A549 (cell line): ENCODE measurements at regions not wholly inside any gene's neighbourhood (a gene's known extent, or its start where the extent isn't known, plus 50 kb on each side); places are given as distances from the start of the nearest gene placed in this dataset.

ENCODE experiments used
- ATAC-seq, 2 experiments: fragments of 200-7000 bp in 1 of 2; fragments of >200 bp in 1 of 2; cut with Nextera tagmentation in 1 of 2; cut with Tn5 transposase in 1 of 2; 3 replicates each; pipeline versions ENCODE4 v1.8.0 to v1.9.1; 2018 to 2020; ENCODE audit warnings: mild to moderate bottlenecking in 1 of 2, moderate library complexity in 1 of 2
- CTCF ChIA-PET: fragments of 300-600 bp; sonication (Branson Sonifier 250); formaldehyde crosslinking; extraction: SDS; loops from one replicate; lab custom pipeline; 2021; ENCODE audit warnings: antibody characterized with exemption, inconsistent platforms; lab: Yijun Ruan, JAX
- POLR2A ChIA-PET: fragments of 350-600 bp; formaldehyde crosslinking; extraction: SDS; loops from one replicate; lab custom pipeline; 2021; ENCODE audit warnings: antibody characterized with exemption, inconsistent platforms; lab: Yijun Ruan, JAX
- DNase-seq, 2 experiments: peaks; one replicate each; pipeline versions ENCODE4 v3.0.0 to v3.0.0-alpha.2; 2011 to 2016; ENCODE audit warnings: low read depth in 1 of 2, low spot score in 1 of 2
- FAIRE-seq: peaks from 2 replicates; lab custom pipeline; 2011; peaks lifted over from hg19 to GRCh38; lab: Jason Lieb, UNC
- H3K27ac ChIP-seq, 2 experiments: fragments of >200 bp; sonication (Bioruptor Twin); formaldehyde crosslinking; 3 replicates each; pipeline ENCODE4 v1.5.1; 2016 to 2017
- H3K4me1 ChIP-seq: fragments of >200 bp; sonication (Bioruptor Twin); formaldehyde crosslinking; 3 replicates; pipeline ENCODE4 v1.6.1; 2016
- H3K4me2 ChIP-seq: fragments of >200 bp; sonication (Bioruptor Twin); formaldehyde crosslinking; 3 replicates; pipeline ENCODE4 v1.6.1; 2016
- H3K4me3 ChIP-seq: fragments of >200 bp; sonication (Bioruptor Twin); formaldehyde crosslinking; 3 replicates; pipeline ENCODE4 v1.5.1; 2016
- H3K9me3 ChIP-seq: fragments of >200 bp; sonication (Bioruptor Twin); formaldehyde crosslinking; 3 replicates; pipeline ENCODE4 v1.6.1; 2016
- CHD2 ChIP-seq: fragments of 150-350 bp; IDR thresholded peaks from 2 replicates; pipeline ENCODE4 v1.6.1; 2014; ENCODE audit warnings: low read length; ENCODE audit not compliant: partially characterized antibody
- FOSL2 ChIP-seq, 2 experiments: fragments of 450-650 bp in 1 of 2; fragments of >200 bp in 1 of 2; sonication (Bioruptor Twin) in 1 of 2; formaldehyde crosslinking; IDR thresholded peaks; 2 replicates each; pipeline versions ENCODE4 v1.5.0 to v1.6.1; 2016 to 2020; ENCODE audit warnings: mild to moderate bottlenecking in 1 of 2, moderate library complexity in 1 of 2
- FOXS1 ChIP-seq: fragments of 250-450 bp; sonication (Bioruptor Pico); IDR thresholded peaks from 2 replicates; pipeline ENCODE4 v1.5.0; 2020; ENCODE audit warnings: mild to moderate bottlenecking, moderate library complexity
- HDAC2 ChIP-seq: fragments of 200-600 bp; sonication (generic); IDR thresholded peaks from 2 replicates; pipeline ENCODE4 v1.6.1; 2016
- HOXA7 ChIP-seq: fragments of 250-450 bp; sonication (Bioruptor Pico); IDR thresholded peaks from 2 replicates; pipeline ENCODE4 v1.5.0; 2020; ENCODE audit warnings: mild to moderate bottlenecking, moderate library complexity
- HOXB5 ChIP-seq: fragments of 250-450 bp; sonication (Bioruptor Pico); IDR thresholded peaks from 2 replicates; pipeline ENCODE4 v1.5.0; 2020; ENCODE audit warnings: mild to moderate bottlenecking, moderate library complexity
- JUNB ChIP-seq: fragments of >200 bp; sonication (Bioruptor Twin); formaldehyde crosslinking; IDR thresholded peaks from 2 replicates; pipeline ENCODE4 v1.6.1; 2016
- KDM1A ChIP-seq: fragments of 200-600 bp; sonication (generic); IDR thresholded peaks from 2 replicates; pipeline ENCODE4 v1.6.1; 2016; ENCODE audit warnings: low read depth, mild to moderate bottlenecking
- MAFK ChIP-seq: fragments of 450-650 bp; IDR thresholded peaks from 2 replicates; pipeline ENCODE4 v1.6.1; 2014; ENCODE audit not compliant: partially characterized antibody
- MAZ ChIP-seq: fragments of 150-350 bp; IDR thresholded peaks from 2 replicates; pipeline ENCODE4 v1.6.1; 2014; ENCODE audit warnings: antibody characterized with exemption, low read depth, low read length, borderline replicate concordance
- NFE2L2 ChIP-seq: fragments of 150-350 bp; conservative IDR thresholded peaks from 2 replicates; pipeline ENCODE4 v1.6.1; 2014; ENCODE audit warnings: low read length
- NR3C1 ChIP-seq: fragments of >200 bp; sonication (Bioruptor Twin); formaldehyde crosslinking; IDR thresholded peaks from 3 replicates; pipeline ENCODE4 v1.6.1; 2017
- PBX3 ChIP-seq: IDR thresholded peaks from 2 replicates; pipeline ENCODE4 v1.6.1; 2012
- RAD21 ChIP-seq, 2 experiments: fragments of >200 bp in 1 of 2; sonication (Bioruptor Twin) in 1 of 2; formaldehyde crosslinking in 1 of 2; IDR thresholded peaks in 1 of 2; conservative IDR thresholded peaks in 1 of 2; 2 replicates in 1 of 2; 3 replicates in 1 of 2; pipeline ENCODE4 v1.6.1; 2012 to 2018; ENCODE audit warnings: inconsistent platforms in 1 of 2
- RCOR1 ChIP-seq: fragments of 150-350 bp; IDR thresholded peaks from 2 replicates; pipeline ENCODE4 v1.6.1; 2014; ENCODE audit warnings: antibody characterized with exemption, low read length, low read depth
- REST ChIP-seq: fragments of 200-600 bp; sonication (generic); IDR thresholded peaks from 2 replicates; pipeline ENCODE4 v1.6.1; 2016; ENCODE audit warnings: antibody characterized with exemption, mild to moderate bottlenecking, moderate library complexity
- SMC3 ChIP-seq: fragments of >200 bp; sonication (Bioruptor Twin); formaldehyde crosslinking; IDR thresholded peaks from 3 replicates; pipeline ENCODE4 v1.6.1; 2018; ENCODE audit warnings: inconsistent platforms
- TFCP2L1 ChIP-seq: fragments of 250-450 bp; sonication (Bioruptor Pico); IDR thresholded peaks from 2 replicates; pipeline ENCODE4 v1.5.0; 2021; ENCODE audit warnings: mild to moderate bottlenecking
- ZC3H11A ChIP-seq: fragments of 450-650 bp; IDR thresholded peaks from 2 replicates; pipeline ENCODE4 v1.6.1; 2014; ENCODE audit warnings: antibody characterized with exemption, mild to moderate bottlenecking
- ZSCAN20 ChIP-seq: fragments of 250-450 bp; sonication (Bioruptor Pico); IDR thresholded peaks from 2 replicates; pipeline ENCODE4 v1.8.0; 2022; ENCODE audit warnings: mild to moderate bottlenecking, moderate library complexity
- WGBS: methylation state at CpG from one replicate; pipeline ENCODE4 v1.1.6; 2017; ENCODE audit errors: missing lambda C conversion rate; 5-methylcytosine and 5-hydroxymethylcytosine counted together
- TF ChIP-seq, protein P1 (sequence below): fragments of >200 bp; sonication (Bioruptor Twin); formaldehyde crosslinking; IDR thresholded peaks from 3 replicates; pipeline ENCODE4 v1.6.1; 2016
- TF ChIP-seq, protein P2 (sequence below): fragments of 150-350 bp; IDR thresholded peaks from 2 replicates; pipeline ENCODE4 v1.6.1; 2014; ENCODE audit warnings: low read depth, mild to moderate bottlenecking, low read length
- TF ChIP-seq, protein P3 (sequence below): fragments of >200 bp; sonication (Bioruptor Twin); formaldehyde crosslinking; IDR thresholded peaks from 2 replicates; pipeline ENCODE4 v1.6.1; 2016

GRCh38 chr2:120653046-120653445 lies 82.6 kb upstream of the GLI2 start:
- DNase-seq (no peak), FAIRE-seq (no peak), ATAC-seq (no peak)
- no peak overlapping the region for H3K4me3 ChIP-seq
- WGBS, result 26% methylated on average over 2 of the region's 2 CpGs
- H3K27ac ChIP-seq, result no peak overlapping the region
- TF ChIP-seq NFE2L2 (no peak), HOXB5 (CRISPR knock-in tag) (no peak), MAZ (no peak)
- TF ChIP-seq, protein P1, sequence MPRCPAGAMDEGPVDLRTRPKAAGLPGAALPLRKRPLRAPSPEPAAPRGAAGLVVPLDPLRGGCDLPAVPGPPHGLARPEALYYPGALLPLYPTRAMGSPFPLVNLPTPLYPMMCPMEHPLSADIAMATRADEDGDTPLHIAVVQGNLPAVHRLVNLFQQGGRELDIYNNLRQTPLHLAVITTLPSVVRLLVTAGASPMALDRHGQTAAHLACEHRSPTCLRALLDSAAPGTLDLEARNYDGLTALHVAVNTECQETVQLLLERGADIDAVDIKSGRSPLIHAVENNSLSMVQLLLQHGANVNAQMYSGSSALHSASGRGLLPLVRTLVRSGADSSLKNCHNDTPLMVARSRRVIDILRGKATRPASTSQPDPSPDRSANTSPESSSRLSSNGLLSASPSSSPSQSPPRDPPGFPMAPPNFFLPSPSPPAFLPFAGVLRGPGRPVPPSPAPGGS, result no peak
- TF ChIP-seq, protein P2, sequence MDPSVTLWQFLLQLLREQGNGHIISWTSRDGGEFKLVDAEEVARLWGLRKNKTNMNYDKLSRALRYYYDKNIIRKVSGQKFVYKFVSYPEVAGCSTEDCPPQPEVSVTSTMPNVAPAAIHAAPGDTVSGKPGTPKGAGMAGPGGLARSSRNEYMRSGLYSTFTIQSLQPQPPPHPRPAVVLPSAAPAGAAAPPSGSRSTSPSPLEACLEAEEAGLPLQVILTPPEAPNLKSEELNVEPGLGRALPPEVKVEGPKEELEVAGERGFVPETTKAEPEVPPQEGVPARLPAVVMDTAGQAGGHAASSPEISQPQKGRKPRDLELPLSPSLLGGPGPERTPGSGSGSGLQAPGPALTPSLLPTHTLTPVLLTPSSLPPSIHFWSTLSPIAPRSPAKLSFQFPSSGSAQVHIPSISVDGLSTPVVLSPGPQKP, result no peak
- H3K4me1 ChIP-seq, result no peaks in the 10 kb centered on the region
- peaks cover 46% of the 10 kb centered on the region for H3K9me3 ChIP-seq
- H3K4me2 ChIP-seq, result no peak overlapping the region
- POLR2A ChIA-PET, result no interaction called here
- CTCF ChIA-PET, result interaction anchor here (1.3 kb wide), 1 partner anchor 28 kb away, joined by 3 read pairs; no protein-coding TSS in a partner anchor

DNA sequence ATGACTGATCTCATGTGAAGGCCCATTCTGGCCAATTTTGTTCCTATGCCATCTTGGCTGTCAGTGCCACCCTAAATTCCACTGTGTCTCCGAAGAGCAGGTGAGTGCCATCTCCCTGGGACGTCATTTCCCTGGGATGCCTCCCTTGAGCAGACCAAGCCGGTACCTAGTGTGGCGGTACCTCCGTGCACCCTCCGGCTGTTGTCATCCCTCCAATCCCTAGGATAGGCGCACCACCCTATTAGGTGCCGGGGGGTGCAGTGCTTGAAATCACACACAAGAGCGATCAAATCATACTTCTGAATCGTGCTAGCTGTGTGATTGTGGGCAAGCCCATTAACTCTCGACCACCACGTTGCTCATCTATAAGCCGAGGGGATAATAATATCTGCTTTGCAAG lies 81.8 kb upstream of the GLI2 start:
- DNase-seq, result no peak
- FAIRE-seq, result no peak
- no peak for ATAC-seq
- POLR2A ChIA-PET, result no interaction called here
- CTCF ChIA-PET, result interaction anchor here (1.2 kb wide), 1 partner anchor 13 kb away, joined by 3 read pairs; no protein-coding TSS in a partner anchor
- no peak overlapping the region for H3K27ac ChIP-seq
- 68% methylated on average over 9 of the region's 13 CpGs for WGBS
- peaks cover 41% of the 10 kb centered on the region for H3K9me3 ChIP-seq
- H3K4me1 ChIP-seq, result no peaks in the 10 kb centered on the region
- no peak overlapping the region for H3K4me3 ChIP-seq
- no peak overlapping the region for H3K4me2 ChIP-seq
- no peak for TF ChIP-seq HDAC2
- TF ChIP-seq ZSCAN20 (CRISPR knock-in tag), result no peak
- no peak for TF ChIP-seq JUNB
- no peak for TF ChIP-seq SMC3
- TF ChIP-seq MAZ, result no peak
- TF ChIP-seq, protein P3, sequence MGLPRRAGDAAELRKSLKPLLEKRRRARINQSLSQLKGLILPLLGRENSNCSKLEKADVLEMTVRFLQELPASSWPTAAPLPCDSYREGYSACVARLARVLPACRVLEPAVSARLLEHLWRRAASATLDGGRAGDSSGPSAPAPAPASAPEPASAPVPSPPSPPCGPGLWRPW, result no peak
- TF ChIP-seq FOSL2 (IDR thresholded peaks at IDR 0.05), result no peak
- no peak for TF ChIP-seq FOSL2 (CRISPR knock-in tag; IDR thresholded peaks at IDR 0.05)

DNA sequence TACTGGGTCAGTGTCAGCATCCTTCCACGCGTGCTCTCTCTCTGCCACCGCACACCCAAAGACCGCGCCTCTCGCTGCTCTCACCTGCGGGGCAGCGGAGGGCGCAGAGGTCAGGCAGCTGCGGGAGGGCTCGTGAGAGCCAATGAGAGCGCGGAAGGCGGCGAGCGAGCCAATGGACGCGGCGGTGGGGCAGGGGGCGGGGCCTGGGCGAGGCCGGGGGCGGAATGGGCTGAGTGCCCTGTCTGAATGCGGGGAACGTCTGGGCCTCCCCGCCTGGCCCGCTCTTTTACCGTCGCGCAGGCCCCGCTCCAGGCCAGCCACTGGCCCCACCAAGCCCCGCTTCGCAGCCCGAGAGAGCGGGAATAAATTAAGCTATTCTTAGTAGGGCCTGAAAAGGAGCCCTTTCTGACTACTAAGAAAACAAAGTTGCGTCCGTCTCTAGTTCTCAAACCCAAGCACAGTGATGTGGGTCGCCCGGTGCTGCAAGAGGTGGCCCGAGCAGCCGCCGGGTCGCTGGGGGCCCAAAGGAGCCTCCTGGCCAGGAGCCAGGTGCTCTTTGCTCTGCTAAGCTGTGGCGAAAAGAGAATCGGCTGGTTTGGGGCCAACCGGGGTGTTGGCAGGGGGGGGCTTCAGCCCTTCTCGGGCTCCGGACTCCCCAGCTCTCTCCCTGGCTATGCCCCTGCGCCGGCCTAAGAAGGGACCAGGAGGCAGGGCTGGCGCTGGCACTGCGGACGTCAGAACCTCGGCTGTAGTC lies 81.1 kb upstream of the GLI2 start:
- Histone ChIP-seq H3K4me1 (no peaks in the 10 kb centered on the region), H3K4me3 (no peak overlapping the region), H3K27ac (no peak overlapping the region), H3K9me3 (peaks cover 34% of the 10 kb centered on the region), H3K4me2 (no peak overlapping the region)
- WGBS, result 75% methylated on average over 45 of the region's 54 CpGs
- TF ChIP-seq TFCP2L1 (no peak), NR3C1 (no peak), ZC3H11A (no peak), HOXA7 (CRISPR knock-in tag) (no peak), FOXS1 (CRISPR knock-in tag) (no peak), KDM1A (no peak), RAD21 (conservative IDR thresholded peaks at IDR 0.05 in 1 of 2, IDR thresholded peaks at IDR 0.05 in 1 of 2) (no peak), FOSL2 (IDR thresholded peaks at IDR 0.05) (no peak), FOSL2 (CRISPR knock-in tag; IDR thresholded peaks at IDR 0.05) (no peak), PBX3 (no peak), MAFK (no peak), CHD2 (no peak), REST (no peak), RCOR1 (no peak), NFE2L2 (no peak)
- ChIA-PET POLR2A (no interaction called here), CTCF (interaction anchor here (1.2 to 2.2 kb wide), 2 partner anchors 14 to 311 kb away, joined by 3 to 6 read pairs; no protein-coding TSS in a partner anchor)
- no peak for DNase-seq
- FAIRE-seq, result no peak
- ATAC-seq, result no peak
